Prostate gland (tissue), 2 donors: ENCODE measurements at regions not wholly inside any gene's neighbourhood (a gene's known extent, or its start where the extent isn't known, plus 50 kb on each side); places are given as distances from the start of the nearest gene placed in this dataset.

Experiments used
- POLR2A ChIP-seq: fragments of 450-650 bp; IDR thresholded peaks from one replicate; pipeline ENCODE4 v1.6.1; 2016; ENCODE audit warnings: antibody characterized with exemption, mild to moderate bottlenecking
- POLR2AphosphoS5 ChIP-seq: sonication (generic); formaldehyde crosslinking; IDR thresholded peaks from one replicate; pipeline ENCODE4 v1.6.1; 2017; ENCODE audit warnings: antibody characterized with exemption
- TF ChIP-seq, protein P1 (sequence below), 4 experiments: fragments of 200-600 bp in 2 of 4; fragments of 450-650 bp in 2 of 4; sonication (generic) in 2 of 4; IDR thresholded peaks; 1 replicate in 3 of 4; 2 replicates in 1 of 4; pipeline ENCODE4 v1.5.1; 2016 to 2019; ENCODE audit warnings: antibody characterized with exemption in 4 of 4, mild to moderate bottlenecking in 2 of 4, moderate library complexity in 2 of 4

DNA sequence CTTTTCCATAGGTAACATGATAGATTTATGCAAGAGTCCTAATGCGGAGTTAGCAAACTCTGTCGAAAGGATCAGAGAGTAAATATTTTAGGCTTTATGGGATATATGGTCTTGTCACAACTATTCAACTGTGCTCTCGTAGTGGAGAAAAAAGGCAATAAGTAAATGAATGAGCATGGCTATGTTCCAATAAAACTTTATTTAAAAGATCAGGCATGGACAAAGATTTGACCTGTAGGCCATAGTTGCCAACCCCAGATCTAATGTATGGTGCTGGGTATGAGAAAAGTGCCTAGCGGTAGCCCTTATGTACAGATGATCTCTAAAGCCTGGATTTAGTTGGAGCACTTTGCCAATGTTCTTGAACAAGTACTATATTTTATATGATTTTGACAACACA lies 498.8 kb upstream of the C1orf87 start:
- TF ChIP-seq, protein P1, sequence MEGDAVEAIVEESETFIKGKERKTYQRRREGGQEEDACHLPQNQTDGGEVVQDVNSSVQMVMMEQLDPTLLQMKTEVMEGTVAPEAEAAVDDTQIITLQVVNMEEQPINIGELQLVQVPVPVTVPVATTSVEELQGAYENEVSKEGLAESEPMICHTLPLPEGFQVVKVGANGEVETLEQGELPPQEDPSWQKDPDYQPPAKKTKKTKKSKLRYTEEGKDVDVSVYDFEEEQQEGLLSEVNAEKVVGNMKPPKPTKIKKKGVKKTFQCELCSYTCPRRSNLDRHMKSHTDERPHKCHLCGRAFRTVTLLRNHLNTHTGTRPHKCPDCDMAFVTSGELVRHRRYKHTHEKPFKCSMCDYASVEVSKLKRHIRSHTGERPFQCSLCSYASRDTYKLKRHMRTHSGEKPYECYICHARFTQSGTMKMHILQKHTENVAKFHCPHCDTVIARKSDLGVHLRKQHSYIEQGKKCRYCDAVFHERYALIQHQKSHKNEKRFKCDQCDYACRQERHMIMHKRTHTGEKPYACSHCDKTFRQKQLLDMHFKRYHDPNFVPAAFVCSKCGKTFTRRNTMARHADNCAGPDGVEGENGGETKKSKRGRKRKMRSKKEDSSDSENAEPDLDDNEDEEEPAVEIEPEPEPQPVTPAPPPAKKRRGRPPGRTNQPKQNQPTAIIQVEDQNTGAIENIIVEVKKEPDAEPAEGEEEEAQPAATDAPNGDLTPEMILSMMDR (IDR thresholded peaks at IDR 0.05), result no peak
- TF ChIP-seq POLR2AphosphoS5 (no peak), POLR2A (no peak)
